Heart right ventricle (tissue), 16 donors: ENCODE measurements at regions not wholly inside any gene's neighbourhood (a gene's known extent, or its start where the extent isn't known, plus 50 kb on each side); places are given as distances from the start of the nearest gene placed in this dataset.

Experiments used
- ATAC-seq, 8 donors: fragments of 200-7000 bp; cut with Tn5 transposase; one replicate each; pipeline ENCODE4 v1.9.1; 2020; ENCODE audit warnings: mild to moderate bottlenecking in 8 of 8, moderate library complexity in 8 of 8, moderate number of reproducible peaks in 1 of 8
- DNase-seq, 2 donors: peaks; one replicate each; pipeline ENCODE4 v3.0.0-alpha.2; 2020
- H3K27ac ChIP-seq, 10 donors: fragments of 200-600 bp; sonication (generic) in 2 of 10; one replicate each; pipeline versions ENCODE4 v1.5.0 to v1.8.0; 2020 to 2022; ENCODE audit warnings: mild to moderate bottlenecking in 3 of 10
- H3K27me3 ChIP-seq, 7 donors: fragments of 200-600 bp; one replicate each; pipeline ENCODE4 v1.8.0; 2021 to 2022; ENCODE audit warnings: mild to moderate bottlenecking in 2 of 7
- H3K36me3 ChIP-seq, 9 donors: fragments of 200-600 bp; sonication (generic) in 1 of 9; one replicate each; pipeline versions ENCODE4 v1.5.0 to v1.8.0; 2020 to 2022; ENCODE audit warnings: mild to moderate bottlenecking in 2 of 9
- H3K4me1 ChIP-seq, 9 donors: fragments of 200-600 bp; sonication (generic) in 1 of 9; one replicate each; pipeline versions ENCODE4 v1.5.0 to v1.8.0; 2020 to 2022; ENCODE audit warnings: mild to moderate bottlenecking in 4 of 9
- H3K4me3 ChIP-seq, 10 donors: fragments of 200-600 bp; sonication (generic) in 2 of 10; one replicate each; pipeline versions ENCODE4 v1.5.0 to v1.8.0; 2020 to 2022; ENCODE audit warnings: mild to moderate bottlenecking in 7 of 10, moderate library complexity in 2 of 10
- H3K9me3 ChIP-seq, 11 donors: fragments of 200-600 bp in 10 of 11; sonication (generic) in 2 of 11; one replicate each; pipeline versions ENCODE4 v1.5.0 to v1.8.0; 2013 to 2022; ENCODE audit warnings: mild to moderate bottlenecking in 2 of 11, control low read depth in 1 of 11, moderate library complexity in 1 of 11
- CTCF ChIP-seq, 9 donors: fragments of 200-600 bp; sonication (generic) in 2 of 9; IDR thresholded peaks; one replicate each; pipeline versions ENCODE4 v1.5.0 to v1.8.0; 2021 to 2022; ENCODE audit warnings: antibody characterized with exemption in 9 of 9, mild to moderate bottlenecking in 5 of 9, moderate library complexity in 1 of 9
- WGBS, 2 donors: extraction: QIAGEN DNeasy Blood & Tissue Kit; methylation state at CpG; one replicate each; pipeline ENCODE4 v1.1.7; 2013; ENCODE audit warnings: inconsistent platforms in 1 of 2; 5-methylcytosine and 5-hydroxymethylcytosine counted together
- intact Hi-C, 10 donors: fragments of 100-400 bp; cut with DNase I; formaldehyde crosslinking; loops; one replicate each; pipeline versions ENCODE4 v1.11.1 to v1.14.2; 2022
- donor health status: Arrhythmogenic right ventricular cardiomyopathy.
- donor health status: ischemic (EF 13 %, LVEDD 7.1; RV severe dilation, severe dysfunction).
- donor health status: healthy with polysubstance abuse.
- donor health status: DM: no; HTN: yes; CAD: no.
- donor health status: DM: no; HTN: no; CAD: no.
- donor health status: ischemic (EF 25% LVEDD 6.9; RV normal size, moderate dysfunction).
- donor health status: ischemic (EF 25% LVEDD 5.7; RV mildly dilated, moderate dysfunction).
- donor health status: healthy.
- donor health status: DM: yes; HTN: yes; CAD: no.
- donor health status: Ischemic cardiomyopathy.
- donor health status: ischemic (EF 35%, LVEDD 5.7; RV mildly dilated, moderate dysfunction).
- donor health status: nonischemic (EF 11% LVEDD 7.7; RV severe dilation, severe dysfunction).
- donor health status: DM: yes; HTN: yes; CAD: no.
- donor health status: PGD.
- donor health status: ischemic (EF 29% LVEDD 5.4; RV normal size, mild dysfunction).
- donor health status: nonischemic (EF 23%, LVEDD 6.1; RV moderate dilation, normal function).

- TF ChIP-seq CTCF (IDR thresholded peaks at IDR 0.05), result no peak
- no peak overlapping the region for H3K4me3 ChIP-seq
- intact Hi-C loops, result no loop called here
- H3K27me3 ChIP-seq, result no peaks in the 10 kb centered on the region
- DNase-seq (no peak), ATAC-seq (no peak)
- H3K4me1 ChIP-seq, result no peaks in the 10 kb centered on the region
- H3K27ac ChIP-seq, result no peak overlapping the region
- WGBS, 2 donors, result 76 to 94% methylated on average over 1 of the region's 1 CpG
- no peaks in the 10 kb centered on the region for H3K36me3 ChIP-seq
- no peaks in the 10 kb centered on the region for H3K9me3 ChIP-seq
These were observed 261.8 kb upstream of the POU3F2 start for GRCh38 chr6:98572579-98572978.

GRCh38 chr6:98574984-98575383, 259.4 kb upstream of the POU3F2 start:
- Histone ChIP-seq H3K4me1 (no peaks in the 10 kb centered on the region), H3K27ac (no peak overlapping the region), H3K4me3 (no peak overlapping the region), H3K9me3 (no peaks in the 10 kb centered on the region), H3K27me3 (no peaks in the 10 kb centered on the region), H3K36me3 (no peaks in the 10 kb centered on the region)
- intact Hi-C loops, result no loop called here
- TF ChIP-seq CTCF (IDR thresholded peaks at IDR 0.05), result no peak
- no peak for ATAC-seq
- 33 to 38% methylated on average over 5 of the region's 5 CpGs for WGBS, 2 donors
- peak in 1 of 2 donors; percentile 7 for DNase-seq

GRCh38 chr6:98576791-98577190, 257.6 kb upstream of the POU3F2 start:
- ATAC-seq (no peak), DNase-seq (no peak)
- H3K36me3 ChIP-seq, result no peaks in the 10 kb centered on the region
- H3K27ac ChIP-seq, result no peak overlapping the region
- no peaks in the 10 kb centered on the region for H3K9me3 ChIP-seq
- intact Hi-C loops, result no loop called here
- TF ChIP-seq CTCF (IDR thresholded peaks at IDR 0.05), result no peak
- no peaks in the 10 kb centered on the region for H3K27me3 ChIP-seq
- no peaks in the 10 kb centered on the region for H3K4me1 ChIP-seq
- H3K4me3 ChIP-seq, result no peak overlapping the region

- no peak for DNase-seq
- H3K27ac ChIP-seq, result no peak overlapping the region
These were observed 256.4 kb upstream of the POU3F2 start for GRCh38 chr6:98578016-98578415.

More at GRCh38 chr6:98578016-98578415, 256.4 kb upstream of the POU3F2 start:
- Histone ChIP-seq H3K4me1 (no peaks in the 10 kb centered on the region), H3K27me3 (no peaks in the 10 kb centered on the region), H3K4me3 (no peak overlapping the region), H3K36me3 (no peaks in the 10 kb centered on the region), H3K9me3 (no peaks in the 10 kb centered on the region)
- intact Hi-C loops, result no loop called here
- WGBS, 2 donors, result 31% methylated on average over 1 of the region's 1 CpG
- ATAC-seq, result no peak
- no peak for TF ChIP-seq CTCF (IDR thresholded peaks at IDR 0.05)
